GM12878 (cell line): ENCODE measurements at regions not wholly inside any gene's neighbourhood (a gene's known extent, or its start where the extent isn't known, plus 50 kb on each side); places are given as distances from the start of the nearest gene placed in this dataset.
"Not testable (repeated sequence)": the region's sequence is repeated elsewhere in the genome, so short reads cannot be mapped to it uniquely, and the experiment has no call there.

Source experiments
- ATF3 ChIP-seq: IDR thresholded peaks from 2 replicates; pipeline ENCODE4 v1.6.1; 2011; ENCODE audit warnings: low read depth, mild to moderate bottlenecking, low read length, moderate library complexity, borderline replicate concordance; ENCODE audit errors: extremely low read depth
- CBFB ChIP-seq: IDR thresholded peaks from 2 replicates; pipeline ENCODE4 v1.6.1; 2016; ENCODE audit warnings: antibody characterized with exemption, low read depth
- CEBPB ChIP-seq, 2 experiments: fragments of 150-350 bp in 1 of 2; IDR thresholded peaks; 2 replicates each; pipeline ENCODE4 v1.6.1; 2012 to 2014; ENCODE audit warnings: low read depth in 2 of 2, low read length in 2 of 2, borderline replicate concordance in 1 of 2, inconsistent platforms in 1 of 2
- ELK1 ChIP-seq: IDR thresholded peaks from 2 replicates; pipeline ENCODE4 v1.6.1; 2012; ENCODE audit warnings: low read depth, low read length, improper control_type of control experiment
- GABPA ChIP-seq: IDR thresholded peaks from 2 replicates; pipeline ENCODE4 v1.6.1; 2014; ENCODE audit warnings: antibody characterized with exemption, low read depth, mild to moderate bottlenecking, inconsistent platforms
- MTA2 ChIP-seq: fragments of 450-650 bp; IDR thresholded peaks from 2 replicates; pipeline ENCODE4 v1.6.1; 2016; ENCODE audit warnings: low read depth, mild to moderate bottlenecking, moderate library complexity
- NR2C2 ChIP-seq: IDR thresholded peaks from 2 replicates; pipeline ENCODE4 v1.6.1; 2011; ENCODE audit warnings: borderline replicate concordance, low read depth; ENCODE audit not compliant: control insufficient read depth, insufficient read length
- POLR2A ChIP-seq: IDR thresholded peaks from 2 replicates; pipeline ENCODE4 v1.6.1; 2011; ENCODE audit warnings: low read depth, mild to moderate bottlenecking, low read length
- RAD21 ChIP-seq: IDR thresholded peaks from 2 replicates; pipeline ENCODE4 v1.6.1; 2011; ENCODE audit warnings: mild to moderate bottlenecking, low read depth, low read length, moderate library complexity; ENCODE audit not compliant: insufficient read depth
- REST ChIP-seq: IDR thresholded peaks from 2 replicates; pipeline ENCODE4 v1.6.1; 2012; ENCODE audit warnings: mild to moderate bottlenecking, low read depth, low read length
- SMC3 ChIP-seq: IDR thresholded peaks from 2 replicates; pipeline ENCODE4 v1.6.1; 2011; ENCODE audit warnings: low read length, improper control_type of control experiment, borderline replicate concordance

GRCh38 chr5:18617191-18617590 lies 982.9 kb downstream of the TAF11L14 start:
- not testable (repeated sequence) for TF ChIP-seq POLR2A; CEBPB (IDR thresholded peaks at IDR 0.05; ENCODE audit: borderline replicate concordance in 1 of 2, low read depth in 2 of 2, low read length in 2 of 2); SMC3; REST; CBFB; MTA2; NR2C2; ATF3; ELK1; RAD21; GABPA
